Progenitor cell of endocrine pancreas (in vitro differentiated cells): ENCODE measurements at regions not wholly inside any gene's neighbourhood (a gene's known extent, or its start where the extent isn't known, plus 50 kb on each side); places are given as distances from the start of the nearest gene placed in this dataset.

Experiments
- DNase-seq: peaks from one replicate; pipeline ENCODE4 v3.0.0; 2021; ENCODE audit warnings: low spot score; ENCODE audit not compliant: unreplicated experiment
- H3K27ac Mint-ChIP-seq: 2 replicates; pipeline ENCODE4 v1.8.0; 2021; ENCODE audit warnings: mild to moderate bottlenecking, moderate library complexity, mixed read lengths
- H3K27me3 Mint-ChIP-seq: 2 replicates; pipeline ENCODE4 v1.8.0; 2021; ENCODE audit warnings: mixed read lengths
- H3K36me3 Mint-ChIP-seq: 2 replicates; pipeline ENCODE4 v1.8.0; 2022; ENCODE audit warnings: mixed read lengths; ENCODE audit not compliant: insufficient read depth
- H3K4me1 Mint-ChIP-seq: 2 replicates; pipeline ENCODE4 v1.8.0; 2021; ENCODE audit warnings: low read depth, mixed read lengths
- H3K4me3 Mint-ChIP-seq: 2 replicates; pipeline ENCODE4 v1.8.0; 2021; ENCODE audit warnings: low read depth, mild to moderate bottlenecking, moderate library complexity, mixed read lengths
- H3K9me3 Mint-ChIP-seq: 2 replicates; pipeline ENCODE4 v1.8.0; 2021; ENCODE audit warnings: low read depth, mixed read lengths
- CTCF ChIP-seq: fragments of 200-600 bp; sonication (generic); IDR thresholded peaks from one replicate; pipeline ENCODE4 v1.5.0; 2021; ENCODE audit warnings: antibody characterized with exemption, mild to moderate bottlenecking; ENCODE audit not compliant: unreplicated experiment

GRCh38 chr3:107899990-107900651 is 190.7 kb downstream of the CD47 start:
- Mint-ChIP-seq H3K27me3 (peaks cover 4% of the 10 kb centered on the region), H3K9me3 (peaks cover 6% of the 10 kb centered on the region), H3K4me3 (no peak overlapping the region), H3K27ac (no peak overlapping the region), H3K4me1 (no peaks in the 10 kb centered on the region), H3K36me3 (no peaks in the 10 kb centered on the region)
- no peak for TF ChIP-seq CTCF
- no peak for DNase-seq

- no peak for TF ChIP-seq CTCF
- H3K4me3 Mint-ChIP-seq, result no peak overlapping the region
- H3K27ac Mint-ChIP-seq, result no peak overlapping the region
- DNase-seq, result no peak
- H3K4me1 Mint-ChIP-seq, result peaks cover 3% of the 10 kb centered on the region
- peaks cover 7% of the 10 kb centered on the region for H3K27me3 Mint-ChIP-seq
- H3K36me3 Mint-ChIP-seq, result no peaks in the 10 kb centered on the region
- H3K9me3 Mint-ChIP-seq, result peaks cover under 1% of the 10 kb centered on the region
Measured at GRCh38 chr3:107897471-107898061, 193.3 kb downstream of the CD47 start.

- Mint-ChIP-seq H3K9me3 (no peaks in the 10 kb centered on the region), H3K36me3 (no peaks in the 10 kb centered on the region), H3K4me3 (no peak overlapping the region), H3K27me3 (peaks cover 7% of the 10 kb centered on the region), H3K27ac (no peak overlapping the region), H3K4me1 (peaks cover 3% of the 10 kb centered on the region)
- TF ChIP-seq CTCF, result no peak
- DNase-seq, result no peak
Measured at GRCh38 chr3:107894998-107895397, 195.8 kb downstream of the CD47 start.

GRCh38 chr3:107892955-107893624 is 197.7 kb downstream of the CD47 start:
- Mint-ChIP-seq H3K36me3 (no peaks in the 10 kb centered on the region), H3K27me3 (peaks cover 3% of the 10 kb centered on the region)
- DNase-seq, result no peak

More at GRCh38 chr3:107892955-107893624, 197.7 kb downstream of the CD47 start:
- Mint-ChIP-seq H3K4me1 (peaks cover 3% of the 10 kb centered on the region), H3K9me3 (peaks cover 8% of the 10 kb centered on the region), H3K27ac (no peak overlapping the region), H3K4me3 (no peak overlapping the region)
- no peak for TF ChIP-seq CTCF
